ENCODE measurements at regions not wholly inside any gene's neighbourhood (a gene's known extent, or its start where the extent isn't known, plus 50 kb on each side); places are given as distances from the start of the nearest gene placed in this dataset.

DNA sequence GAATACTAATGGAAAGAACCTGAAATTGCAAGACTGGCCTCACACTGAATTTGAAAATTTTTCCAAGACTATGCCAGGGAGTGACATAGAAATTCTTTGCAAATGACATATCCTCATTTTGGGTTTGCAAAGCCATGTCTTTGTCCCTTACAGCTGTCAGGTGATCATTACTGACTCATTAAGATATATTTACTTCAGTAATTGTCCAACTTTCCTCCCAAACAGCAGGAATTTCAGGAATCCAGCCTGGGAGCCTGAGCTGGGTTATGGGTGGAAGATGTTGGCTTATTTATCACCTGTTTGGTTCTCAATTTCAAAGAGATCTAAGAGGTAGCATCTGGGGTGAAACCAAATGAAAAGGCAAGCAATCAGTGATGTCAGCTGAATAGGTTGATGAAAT lies 111.6 kb upstream of the ACP3 start:
- H3K36me3 ChIP-seq, result no peaks in the 10 kb centered on the region
- no peak for TF ChIP-seq EP300 (IDR thresholded peaks at IDR 0.05)
- TF ChIP-seq POLR2A (IDR thresholded peaks at IDR 0.05), result no peak
- no peak for TF ChIP-seq POLR2AphosphoS5 (IDR thresholded peaks at IDR 0.05)
- TF ChIP-seq, protein P1, sequence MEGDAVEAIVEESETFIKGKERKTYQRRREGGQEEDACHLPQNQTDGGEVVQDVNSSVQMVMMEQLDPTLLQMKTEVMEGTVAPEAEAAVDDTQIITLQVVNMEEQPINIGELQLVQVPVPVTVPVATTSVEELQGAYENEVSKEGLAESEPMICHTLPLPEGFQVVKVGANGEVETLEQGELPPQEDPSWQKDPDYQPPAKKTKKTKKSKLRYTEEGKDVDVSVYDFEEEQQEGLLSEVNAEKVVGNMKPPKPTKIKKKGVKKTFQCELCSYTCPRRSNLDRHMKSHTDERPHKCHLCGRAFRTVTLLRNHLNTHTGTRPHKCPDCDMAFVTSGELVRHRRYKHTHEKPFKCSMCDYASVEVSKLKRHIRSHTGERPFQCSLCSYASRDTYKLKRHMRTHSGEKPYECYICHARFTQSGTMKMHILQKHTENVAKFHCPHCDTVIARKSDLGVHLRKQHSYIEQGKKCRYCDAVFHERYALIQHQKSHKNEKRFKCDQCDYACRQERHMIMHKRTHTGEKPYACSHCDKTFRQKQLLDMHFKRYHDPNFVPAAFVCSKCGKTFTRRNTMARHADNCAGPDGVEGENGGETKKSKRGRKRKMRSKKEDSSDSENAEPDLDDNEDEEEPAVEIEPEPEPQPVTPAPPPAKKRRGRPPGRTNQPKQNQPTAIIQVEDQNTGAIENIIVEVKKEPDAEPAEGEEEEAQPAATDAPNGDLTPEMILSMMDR (IDR thresholded peaks at IDR 0.05), result no peak
- DNase-seq, result no peak
- intact Hi-C loops (cut with DNase I), result no loop called here
- H3K27me3 ChIP-seq, result no peaks in the 10 kb centered on the region
- H3K4me3 ChIP-seq, result no peak overlapping the region
- H3K4me1 ChIP-seq, result no peaks in the 10 kb centered on the region
- H3K9me3 ChIP-seq, result no peaks in the 10 kb centered on the region
- H3K27ac ChIP-seq, result no peak overlapping the region

DNA sequence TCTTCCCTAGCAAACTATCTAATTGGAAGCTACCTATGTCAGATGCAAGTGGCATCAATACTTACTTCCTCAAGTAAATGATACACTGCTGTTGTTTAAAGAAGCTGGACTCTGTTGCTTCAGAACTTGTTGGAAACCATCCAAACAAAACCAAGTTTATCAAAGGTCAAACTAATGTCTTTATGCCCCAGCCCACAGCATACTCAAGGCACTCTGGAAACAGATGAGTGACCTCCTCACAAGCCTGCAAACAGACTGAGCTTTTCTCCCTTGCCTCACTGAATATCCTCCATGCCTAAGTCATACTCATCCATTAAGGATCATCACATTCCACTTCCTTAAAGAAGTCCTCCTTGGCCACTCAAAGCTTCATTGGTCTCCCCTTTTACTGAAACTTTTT lies 107.4 kb upstream of the ACP3 start:
- Histone ChIP-seq H3K27ac (no peak overlapping the region), H3K4me1 (no peaks in the 10 kb centered on the region), H3K36me3 (no peaks in the 10 kb centered on the region), H3K9me3 (no peaks in the 10 kb centered on the region), H3K27me3 (no peaks in the 10 kb centered on the region), H3K4me3 (no peak overlapping the region)
- no peak for TF ChIP-seq EP300 (IDR thresholded peaks at IDR 0.05)
- TF ChIP-seq POLR2AphosphoS5 (IDR thresholded peaks at IDR 0.05), result no peak
- TF ChIP-seq, protein P1 (IDR thresholded peaks at IDR 0.05), result no peak
- TF ChIP-seq POLR2A (IDR thresholded peaks at IDR 0.05), result no peak
- no peak for DNase-seq
- intact Hi-C loops (cut with DNase I), result no loop called here

DNA sequence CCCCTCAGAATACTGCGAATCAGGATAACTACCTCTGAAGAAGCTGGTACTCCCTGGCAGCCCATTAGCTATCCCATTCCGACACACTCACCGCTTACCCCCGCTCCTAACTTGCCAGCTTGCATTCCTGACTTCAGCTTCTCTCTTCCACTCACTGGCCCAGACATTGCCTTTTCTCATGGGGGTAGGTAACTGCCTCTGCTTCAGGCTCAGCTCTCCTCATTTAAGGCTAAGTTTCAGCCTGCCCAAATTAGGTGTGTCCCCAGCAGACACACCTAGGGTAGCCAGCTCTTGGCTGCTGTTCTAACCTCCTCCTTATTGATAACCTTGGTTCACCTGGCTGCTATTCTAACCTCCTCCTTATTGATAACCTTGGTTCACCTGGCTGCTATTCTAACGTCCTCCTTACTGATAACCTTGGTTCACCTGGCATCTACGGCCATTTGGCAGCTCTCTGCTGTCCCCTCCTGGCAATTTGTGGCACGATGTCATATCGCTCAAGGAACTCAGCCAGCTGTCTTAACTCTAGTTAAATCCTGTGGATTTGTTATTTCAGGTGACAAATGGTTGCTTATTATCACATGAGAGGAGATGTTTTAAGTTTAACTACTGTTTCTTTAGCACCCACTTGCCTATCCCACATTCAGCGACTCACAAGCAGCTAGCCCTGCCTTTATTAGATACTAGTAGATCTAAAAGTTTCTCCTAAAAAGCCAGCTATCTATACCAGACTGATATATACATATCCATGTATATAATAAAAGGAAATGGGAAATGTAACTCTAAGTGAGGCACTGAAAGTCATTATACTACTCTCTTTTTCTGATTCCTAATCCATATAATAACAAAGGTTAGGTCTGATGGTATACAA lies 106.5 kb upstream of the ACP3 start:
- no peaks in the 10 kb centered on the region for H3K9me3 ChIP-seq
- H3K4me1 ChIP-seq, result no peaks in the 10 kb centered on the region
- intact Hi-C loops (cut with DNase I), result no loop called here
- WGBS, 2 donors, result 42 to 48% methylated on average over 9 of the region's 9 CpGs
- no peaks in the 10 kb centered on the region for H3K36me3 ChIP-seq
- no peak overlapping the region for H3K27ac ChIP-seq
- TF ChIP-seq, protein P1 (IDR thresholded peaks at IDR 0.05), result peak in 1 of 4 experiments; percentile 19
- TF ChIP-seq POLR2AphosphoS5 (IDR thresholded peaks at IDR 0.05) (no peak), EP300 (IDR thresholded peaks at IDR 0.05) (no peak), POLR2A (IDR thresholded peaks at IDR 0.05) (no peak)
- no peaks in the 10 kb centered on the region for H3K27me3 ChIP-seq
- H3K4me3 ChIP-seq, result no peak overlapping the region
- DNase-seq, result no peak

DNA sequence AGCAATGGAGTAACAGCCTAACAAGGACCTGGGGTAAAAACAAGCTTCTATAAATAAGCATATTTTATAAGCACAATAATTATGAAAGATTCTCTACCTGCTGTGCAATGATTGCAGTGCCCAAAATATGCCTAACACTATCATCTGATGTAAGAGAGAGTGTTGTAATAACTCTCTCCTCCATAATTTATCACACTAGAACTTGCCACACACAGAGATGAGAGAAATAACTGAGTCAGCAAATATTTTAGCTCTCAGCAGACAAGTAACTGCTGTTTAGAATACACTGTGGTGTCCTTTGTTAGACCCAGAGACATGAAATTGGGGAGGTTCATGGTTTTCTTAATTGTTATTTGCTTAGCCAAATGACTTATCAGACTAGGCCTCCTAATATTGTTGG lies 105.3 kb upstream of the ACP3 start:
- Histone ChIP-seq H3K36me3 (no peaks in the 10 kb centered on the region), H3K4me1 (no peaks in the 10 kb centered on the region), H3K27ac (no peak overlapping the region), H3K4me3 (no peak overlapping the region), H3K27me3 (no peaks in the 10 kb centered on the region), H3K9me3 (no peaks in the 10 kb centered on the region)
- no peak for DNase-seq
- TF ChIP-seq POLR2AphosphoS5 (IDR thresholded peaks at IDR 0.05) (no peak), EP300 (IDR thresholded peaks at IDR 0.05) (no peak), POLR2A (IDR thresholded peaks at IDR 0.05) (no peak)
- TF ChIP-seq, protein P1 (IDR thresholded peaks at IDR 0.05), result no peak
- intact Hi-C loops (cut with DNase I), result no loop called here

Data from sigmoid colon (tissue), 6 donors.